ENCODE measurements at regions not wholly inside any gene's neighbourhood (a gene's known extent, or its start where the extent isn't known, plus 50 kb on each side); places are given as distances from the start of the nearest gene placed in this dataset.

GRCh38 chr1:5742032-5742431 lies 250.2 kb downstream of the NPHP4 start:
- TF ChIP-seq ASH2L (IDR thresholded peaks at IDR 0.05; ENCODE audit: borderline replicate concordance, low read depth) (no peak), ESRRA (IDR thresholded peaks at IDR 0.05; ENCODE audit: low read length) (no peak)
